H1 (cell line): ENCODE measurements at regions not wholly inside any gene's neighbourhood (a gene's known extent, or its start where the extent isn't known, plus 50 kb on each side); places are given as distances from the start of the nearest gene placed in this dataset.

Experiments used
- CHD2 ChIP-seq: IDR thresholded peaks from 2 replicates; pipeline ENCODE4 v1.6.1; 2012; ENCODE audit warnings: low read length, improper control_type of control experiment
- NANOG ChIP-seq: IDR thresholded peaks from 2 replicates; pipeline ENCODE4 v1.6.1; 2011; ENCODE audit warnings: low read length, low read depth, mild to moderate bottlenecking, inconsistent platforms; ENCODE audit not compliant: insufficient read depth, poor library complexity, severe bottlenecking
- POLR2AphosphoS5 ChIP-seq: IDR thresholded peaks from 2 replicates; pipeline ENCODE4 v1.6.1; 2011; ENCODE audit warnings: low read depth, low read length
- SIX5 ChIP-seq: IDR thresholded peaks from 2 replicates; pipeline ENCODE4 v1.6.1; 2011; ENCODE audit warnings: mild to moderate bottlenecking, low read depth, low read length

DNA sequence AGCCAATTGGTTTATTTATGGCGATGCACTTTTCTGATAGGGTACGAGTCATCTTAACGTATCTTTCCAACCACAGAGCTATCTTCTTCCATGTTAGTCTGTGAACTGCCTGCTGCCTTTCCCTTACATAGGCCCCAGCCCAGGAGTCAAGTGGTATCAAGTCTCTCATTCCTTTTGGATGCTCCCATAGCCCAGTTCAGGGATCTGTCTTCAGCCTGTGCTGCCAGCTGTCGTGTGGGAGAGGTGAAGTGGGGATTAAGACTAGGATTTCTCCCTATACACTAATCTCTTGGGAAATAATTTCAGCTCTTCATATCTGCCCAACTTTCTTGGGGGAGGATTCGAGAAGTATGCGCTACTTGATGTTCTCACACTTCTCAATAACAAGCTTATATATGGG lies 475.7 kb downstream of the EBF1 start:
- TF ChIP-seq CHD2, result no peak
- TF ChIP-seq SIX5, result no peak
- no peak for TF ChIP-seq POLR2AphosphoS5
- no peak for TF ChIP-seq NANOG
